HUDEP-2 (cell line): ENCODE measurements at regions not wholly inside any gene's neighbourhood (a gene's known extent, or its start where the extent isn't known, plus 50 kb on each side); places are given as distances from the start of the nearest gene placed in this dataset.

Source experiments
- DNase-seq, 76 experiments: peaks; one replicate each; lab custom pipeline; 2025; ENCODE audit not compliant: unreplicated experiment in 76 of 76; lab: John Stamatoyannopoulos, UW

- no peak for DNase-seq
Measured at GRCh38 chr6:23183846-23184245, 614.5 kb downstream of the HDGFL1 start.

DNA sequence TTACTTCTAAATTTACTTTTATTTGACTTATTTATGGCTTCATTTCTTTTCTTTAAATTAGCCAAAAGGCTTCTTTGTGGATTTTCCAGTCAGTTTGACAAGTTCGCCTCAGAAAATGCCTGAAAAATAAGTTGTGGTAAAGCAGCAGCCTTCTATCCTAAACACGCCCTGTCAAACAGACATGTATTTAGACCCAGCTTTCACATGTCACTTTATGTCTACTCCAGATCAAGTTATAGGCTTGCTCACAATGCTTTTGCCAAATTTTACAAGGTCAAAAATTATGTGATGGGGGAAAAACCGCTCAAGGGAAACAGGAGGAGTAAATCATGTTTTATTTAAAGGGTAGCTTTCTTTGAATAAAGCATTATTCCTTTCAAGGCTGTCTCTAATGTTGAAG, 615.0 kb downstream of the HDGFL1 start:
- no peak for DNase-seq

- no peak for DNase-seq
Measured at GRCh38 chr6:23195487-23195886, 626.1 kb downstream of the HDGFL1 start.

DNA sequence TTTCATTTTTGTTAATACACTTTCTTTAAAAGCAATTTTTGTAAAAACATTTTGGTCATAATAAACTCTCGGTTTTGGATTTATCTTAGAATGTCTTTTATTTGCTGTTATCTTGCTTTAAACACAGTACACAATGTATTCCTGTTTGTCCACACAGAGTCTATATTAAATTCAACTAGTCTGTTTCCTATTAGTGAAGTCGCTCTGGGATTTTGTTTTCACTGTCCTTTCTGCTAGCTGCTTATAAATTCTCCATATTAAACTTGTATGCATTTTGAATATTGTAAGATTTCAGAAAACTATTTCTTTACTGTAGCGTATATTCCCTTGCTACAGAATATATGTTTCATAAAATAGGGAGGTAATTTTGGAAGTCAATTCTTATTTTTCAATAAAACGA, 630.2 kb downstream of the HDGFL1 start:
- DNase-seq, result no peak

DNA sequence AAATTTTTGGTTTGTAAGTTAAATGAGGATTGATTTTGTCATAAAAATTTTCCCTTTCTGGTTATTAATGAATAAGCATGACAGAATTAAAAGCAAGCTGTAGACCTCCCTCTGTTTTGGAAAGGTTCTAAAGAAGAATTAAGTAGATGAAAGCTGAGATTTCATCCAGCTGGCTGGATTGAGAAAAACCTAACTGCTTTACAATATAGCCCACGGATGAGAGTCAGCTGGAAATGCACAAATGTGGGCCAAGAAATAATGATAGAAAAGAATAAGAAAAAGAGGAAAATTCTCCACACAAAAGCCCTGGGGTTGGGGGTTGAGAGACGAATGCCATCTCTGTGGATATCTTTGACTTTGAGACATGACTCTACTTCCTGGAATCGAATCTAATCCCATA, 631.6 kb downstream of the HDGFL1 start:
- no peak for DNase-seq

GRCh38 chr6:23202207-23202606, 632.8 kb downstream of the HDGFL1 start:
- no peak for DNase-seq

GRCh38 chr6:23212398-23212797, 643.0 kb downstream of the HDGFL1 start:
- DNase-seq, result no peak

DNA sequence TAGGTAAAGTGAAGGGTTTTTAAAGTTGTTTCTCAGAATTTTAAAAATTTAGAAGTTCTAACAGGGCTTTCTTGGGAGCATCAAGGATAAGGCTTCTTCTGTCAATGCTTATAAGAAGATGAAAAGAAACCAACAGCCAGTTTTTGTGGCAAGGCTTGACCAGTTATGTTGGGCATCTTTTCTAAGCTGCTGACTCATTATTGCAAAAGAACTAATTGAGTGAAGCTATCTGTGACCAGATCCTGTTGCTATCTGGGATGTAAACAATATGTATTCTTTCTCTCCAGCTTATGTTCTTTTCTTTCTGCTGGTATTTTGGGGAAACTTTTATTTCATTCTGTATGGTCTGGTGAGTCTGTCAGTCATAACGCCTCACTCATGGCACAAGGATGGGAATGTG, 643.8 kb downstream of the HDGFL1 start:
- no peak for DNase-seq

GRCh38 chr6:23213651-23214050, 644.3 kb downstream of the HDGFL1 start:
- DNase-seq, result no peak

DNA sequence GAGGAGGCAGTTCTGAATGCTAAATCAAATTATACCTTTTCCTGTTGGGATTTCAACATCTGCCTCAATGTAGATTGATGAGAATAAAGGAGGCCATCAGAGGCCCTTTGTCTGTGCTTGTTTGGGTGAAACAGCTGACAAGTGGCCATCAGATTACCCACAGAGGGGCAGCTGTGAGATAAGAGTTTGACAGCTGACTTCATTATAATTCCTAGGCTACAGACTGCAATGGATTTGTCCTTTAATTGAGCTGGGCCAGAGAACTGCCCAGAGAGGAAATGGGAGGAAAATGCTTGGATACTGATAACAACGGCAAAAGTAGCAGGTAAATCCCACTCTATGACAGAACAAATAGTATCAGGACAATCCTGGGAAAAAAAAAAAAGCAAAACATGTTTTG, 649.4 kb downstream of the HDGFL1 start:
- no peak for DNase-seq

- DNase-seq, result no peak
Measured at GRCh38 chr6:23222724-23223123, 653.4 kb downstream of the HDGFL1 start.

DNA sequence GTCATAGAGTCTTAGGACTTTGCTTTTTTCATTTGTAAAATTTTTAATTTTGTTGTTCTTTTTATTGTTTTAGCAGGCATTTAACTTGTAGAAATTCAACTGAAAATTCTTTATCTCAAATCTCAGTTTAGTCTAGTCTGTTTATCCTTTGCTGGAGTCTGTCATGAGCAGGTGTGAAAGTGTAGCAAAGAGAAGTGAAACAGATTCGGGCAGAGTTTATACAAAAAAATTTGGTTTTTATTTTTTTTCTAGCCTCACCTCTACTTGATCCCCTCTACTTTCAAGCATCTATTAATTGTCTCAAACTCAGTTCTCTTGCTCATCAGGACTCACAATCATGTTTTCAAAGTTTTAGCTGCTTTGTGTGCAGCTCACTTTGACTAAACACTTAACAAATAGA, 655.2 kb downstream of the HDGFL1 start:
- no peak for DNase-seq

DNA sequence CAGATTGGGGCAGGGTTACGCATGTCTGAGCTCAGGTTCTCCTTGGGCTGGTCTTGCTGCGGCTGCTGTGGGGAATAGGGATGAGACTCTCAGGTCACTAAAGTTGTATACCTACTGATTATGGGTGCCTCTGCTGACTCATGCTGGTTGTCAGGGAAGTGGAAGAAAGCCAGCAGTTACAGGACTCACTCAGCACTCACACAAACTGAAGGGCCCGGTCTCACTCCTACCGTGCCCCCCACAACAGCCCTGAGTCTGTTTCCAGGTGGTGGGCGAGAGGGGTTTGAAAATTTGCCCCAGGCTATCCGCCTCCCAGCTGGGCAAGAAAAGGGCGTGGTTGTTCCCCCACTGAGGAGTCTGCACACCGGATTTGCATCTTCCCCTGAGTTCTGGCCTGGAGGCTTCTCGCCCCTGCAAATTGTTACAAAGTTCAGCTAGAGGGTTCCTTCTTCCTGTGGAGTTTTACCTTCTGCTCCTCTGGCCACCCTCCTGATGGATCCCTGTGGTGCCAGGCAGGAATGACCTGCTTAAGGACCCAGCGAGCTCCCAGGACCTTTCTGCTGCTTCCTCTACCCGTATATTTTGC, 659.2 kb downstream of the HDGFL1 start:
- peak in 2 of 76 experiments; percentile 9 to 12 for DNase-seq

DNA sequence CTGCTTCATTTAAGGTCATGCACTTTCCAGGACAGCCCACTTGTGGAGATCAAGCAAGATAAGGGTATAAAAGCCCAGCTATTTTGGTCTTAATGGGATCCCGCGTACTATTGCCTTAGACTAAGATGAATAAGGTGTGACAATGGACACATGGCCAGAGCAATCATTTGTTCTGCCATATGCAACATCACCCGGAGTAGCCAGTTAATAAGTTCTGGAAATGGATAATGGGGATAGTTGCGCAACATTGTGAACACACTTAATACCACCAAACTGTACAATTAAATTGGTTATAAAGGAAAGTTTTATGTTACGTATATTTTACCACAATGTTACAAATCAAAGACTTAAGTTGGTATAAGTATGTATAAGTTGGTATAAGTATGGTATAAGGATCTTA, 674.5 kb downstream of the HDGFL1 start:
- DNase-seq, result no peak

DNA sequence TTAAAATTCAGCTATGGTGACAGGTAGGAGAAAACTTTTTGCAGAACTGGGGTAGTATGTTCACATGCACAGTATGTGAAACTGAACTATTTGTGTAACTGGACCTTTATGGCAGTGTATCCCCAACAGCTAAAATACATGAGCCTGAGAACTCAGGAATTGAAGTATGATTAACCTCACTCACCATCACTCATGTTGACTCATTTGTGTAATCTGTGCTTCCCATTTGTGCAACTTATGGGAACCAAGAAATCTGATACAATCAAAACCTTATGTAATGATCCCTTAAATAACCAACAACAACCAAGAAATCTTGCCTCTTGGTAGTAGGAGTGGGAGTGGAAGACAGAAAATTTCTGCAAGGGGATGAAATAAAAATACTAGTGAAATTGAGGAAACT, 674.9 kb downstream of the HDGFL1 start:
- DNase-seq, result no peak

GRCh38 chr6:23245572-23245971, 676.2 kb downstream of the HDGFL1 start:
- no peak for DNase-seq

GRCh38 chr6:23246896-23247295, 677.5 kb downstream of the HDGFL1 start:
- no peak for DNase-seq

GRCh38 chr6:23250556-23250955, 681.2 kb downstream of the HDGFL1 start:
- DNase-seq, result no peak

GRCh38 chr6:23262864-23263263, 693.5 kb downstream of the HDGFL1 start:
- no peak for DNase-seq

DNA sequence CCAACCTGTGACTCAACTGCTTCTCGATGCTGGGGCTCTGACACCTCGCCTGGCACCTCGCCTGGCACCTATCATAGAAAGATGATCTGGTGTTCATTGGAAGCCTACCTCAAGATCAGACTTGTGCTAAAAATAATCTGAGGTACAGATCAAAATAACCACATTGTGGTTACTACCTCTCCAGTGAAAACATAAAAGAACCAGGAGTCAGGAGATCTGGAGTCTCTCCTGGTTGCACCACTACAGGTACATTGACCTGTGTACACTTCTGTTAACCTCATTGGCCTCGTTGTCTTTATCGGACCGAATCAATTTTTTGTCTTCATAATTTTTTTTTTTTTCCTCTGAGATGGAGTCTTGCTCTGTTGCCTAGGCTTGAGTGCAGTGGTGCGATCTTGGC, 695.9 kb downstream of the HDGFL1 start:
- DNase-seq, result no peak

DNA sequence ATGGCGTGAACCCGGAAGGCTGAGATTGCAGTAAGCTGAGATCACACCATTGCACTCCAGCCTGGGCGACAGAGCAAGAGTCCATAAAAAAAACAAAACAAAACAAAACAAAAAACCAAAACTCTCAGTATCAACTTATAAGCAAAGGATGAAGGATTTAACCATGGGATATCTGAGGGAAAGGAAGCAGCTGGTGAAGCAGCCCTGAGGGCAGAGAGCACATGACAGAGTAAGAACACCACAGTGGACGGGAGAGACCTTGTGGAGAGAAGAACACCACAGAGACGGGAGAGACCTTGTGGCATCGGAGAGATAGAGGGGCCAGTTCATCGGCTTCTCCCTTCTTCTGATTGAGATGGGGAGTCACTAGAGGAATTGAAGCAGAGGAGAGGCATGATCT, 697.2 kb downstream of the HDGFL1 start:
- DNase-seq, result no peak

DNA sequence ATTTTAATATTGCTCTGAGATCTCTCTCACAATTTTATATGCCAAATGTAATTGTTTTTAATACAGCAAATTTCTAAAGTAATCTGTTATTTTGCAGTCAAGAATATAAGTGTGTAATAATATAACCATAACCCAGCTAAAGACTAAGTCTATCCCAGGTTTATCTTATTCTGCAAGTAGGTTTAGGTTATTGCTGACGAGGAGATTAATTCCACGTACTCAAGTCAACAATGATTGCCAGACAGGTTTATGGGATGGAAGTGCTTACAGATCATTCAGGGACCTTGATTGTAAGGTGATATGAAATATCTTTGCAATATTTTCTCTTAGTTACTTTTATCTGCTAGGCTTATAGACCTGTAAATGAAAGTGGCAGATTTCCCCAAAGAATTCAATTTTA, 698.3 kb downstream of the HDGFL1 start:
- no peak for DNase-seq

DNA sequence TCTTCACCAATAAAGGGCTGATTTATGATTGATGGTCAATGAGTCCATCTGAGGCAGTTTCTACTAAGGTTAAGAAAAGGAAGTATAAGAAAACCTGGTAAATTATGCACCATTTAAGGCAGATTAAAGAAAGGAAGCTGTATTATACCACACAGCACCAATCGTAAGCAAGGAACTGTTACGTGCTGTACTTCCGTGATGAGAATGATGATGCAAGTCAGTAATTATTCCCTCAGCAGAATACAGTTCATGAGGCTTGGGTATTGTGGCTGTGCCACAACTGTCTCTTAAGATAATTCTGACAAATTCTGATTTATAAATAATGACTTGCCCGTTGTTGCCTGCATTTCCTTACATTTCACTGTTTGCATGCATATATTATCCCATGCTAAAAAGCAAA, 699.0 kb downstream of the HDGFL1 start:
- no peak for DNase-seq
